Heart right ventricle (tissue), 16 donors: ENCODE measurements at regions not wholly inside any gene's neighbourhood (a gene's known extent, or its start where the extent isn't known, plus 50 kb on each side); places are given as distances from the start of the nearest gene placed in this dataset.

Experiments used
- ATAC-seq, 8 donors: fragments of 200-7000 bp; cut with Tn5 transposase; one replicate each; pipeline ENCODE4 v1.9.1; 2020; ENCODE audit warnings: mild to moderate bottlenecking in 8 of 8, moderate library complexity in 8 of 8, moderate number of reproducible peaks in 1 of 8
- DNase-seq, 2 donors: peaks; one replicate each; pipeline ENCODE4 v3.0.0-alpha.2; 2020
- H3K27ac ChIP-seq, 10 donors: fragments of 200-600 bp; sonication (generic) in 2 of 10; one replicate each; pipeline versions ENCODE4 v1.5.0 to v1.8.0; 2020 to 2022; ENCODE audit warnings: mild to moderate bottlenecking in 3 of 10
- H3K27me3 ChIP-seq, 7 donors: fragments of 200-600 bp; one replicate each; pipeline ENCODE4 v1.8.0; 2021 to 2022; ENCODE audit warnings: mild to moderate bottlenecking in 2 of 7
- H3K36me3 ChIP-seq, 9 donors: fragments of 200-600 bp; sonication (generic) in 1 of 9; one replicate each; pipeline versions ENCODE4 v1.5.0 to v1.8.0; 2020 to 2022; ENCODE audit warnings: mild to moderate bottlenecking in 2 of 9
- H3K4me1 ChIP-seq, 9 donors: fragments of 200-600 bp; sonication (generic) in 1 of 9; one replicate each; pipeline versions ENCODE4 v1.5.0 to v1.8.0; 2020 to 2022; ENCODE audit warnings: mild to moderate bottlenecking in 4 of 9
- H3K4me3 ChIP-seq, 10 donors: fragments of 200-600 bp; sonication (generic) in 2 of 10; one replicate each; pipeline versions ENCODE4 v1.5.0 to v1.8.0; 2020 to 2022; ENCODE audit warnings: mild to moderate bottlenecking in 7 of 10, moderate library complexity in 2 of 10
- H3K9me3 ChIP-seq, 11 donors: fragments of 200-600 bp in 10 of 11; sonication (generic) in 2 of 11; one replicate each; pipeline versions ENCODE4 v1.5.0 to v1.8.0; 2013 to 2022; ENCODE audit warnings: mild to moderate bottlenecking in 2 of 11, control low read depth in 1 of 11, moderate library complexity in 1 of 11
- CTCF ChIP-seq, 9 donors: fragments of 200-600 bp; sonication (generic) in 2 of 9; IDR thresholded peaks; one replicate each; pipeline versions ENCODE4 v1.5.0 to v1.8.0; 2021 to 2022; ENCODE audit warnings: antibody characterized with exemption in 9 of 9, mild to moderate bottlenecking in 5 of 9, moderate library complexity in 1 of 9
- WGBS, 2 donors: extraction: QIAGEN DNeasy Blood & Tissue Kit; methylation state at CpG; one replicate each; pipeline ENCODE4 v1.1.7; 2013; ENCODE audit warnings: inconsistent platforms in 1 of 2; 5-methylcytosine and 5-hydroxymethylcytosine counted together
- intact Hi-C, 10 donors: fragments of 100-400 bp; cut with DNase I; formaldehyde crosslinking; loops; one replicate each; pipeline versions ENCODE4 v1.11.1 to v1.14.2; 2022
- donor health status: Arrhythmogenic right ventricular cardiomyopathy.
- donor health status: ischemic (EF 13 %, LVEDD 7.1; RV severe dilation, severe dysfunction).
- donor health status: healthy with polysubstance abuse.
- donor health status: DM: no; HTN: yes; CAD: no.
- donor health status: DM: no; HTN: no; CAD: no.
- donor health status: ischemic (EF 25% LVEDD 6.9; RV normal size, moderate dysfunction).
- donor health status: ischemic (EF 25% LVEDD 5.7; RV mildly dilated, moderate dysfunction).
- donor health status: healthy.
- donor health status: DM: yes; HTN: yes; CAD: no.
- donor health status: Ischemic cardiomyopathy.
- donor health status: ischemic (EF 35%, LVEDD 5.7; RV mildly dilated, moderate dysfunction).
- donor health status: nonischemic (EF 11% LVEDD 7.7; RV severe dilation, severe dysfunction).
- donor health status: DM: yes; HTN: yes; CAD: no.
- donor health status: PGD.
- donor health status: ischemic (EF 29% LVEDD 5.4; RV normal size, mild dysfunction).
- donor health status: nonischemic (EF 23%, LVEDD 6.1; RV moderate dilation, normal function).

- Histone ChIP-seq H3K27me3 (no peaks in the 10 kb centered on the region), H3K36me3 (no peaks in the 10 kb centered on the region), H3K9me3 (peaks cover 0 to 52% (median 5%) of the 10 kb centered on the region in 11 donors), H3K27ac (peak overlapping the region in 1 of 10 donors; percentile 8), H3K4me1 (peaks cover 0 to 20% (median 9%) of the 10 kb centered on the region in 9 donors), H3K4me3 (no peak overlapping the region)
- WGBS, 2 donors, result 44 to 49% methylated on average over 2 of the region's 2 CpGs
- no peak for TF ChIP-seq CTCF (IDR thresholded peaks at IDR 0.05)
- intact Hi-C loops, result loop anchor here in 1 of 10 donors (1.0 kb wide), 1 partner anchor 77 kb away; no protein-coding TSS in a partner anchor
- peak in 7 of 8 donors; percentile 61 to 82 (median 72) for ATAC-seq
- DNase-seq, result peak in 1 of 2 donors; percentile 57
Measured at GRCh38 chr1:203968761-203969160, 104.2 kb upstream of the SOX13 start.

GRCh38 chr1:203969846-203970245 is 103.1 kb upstream of the SOX13 start:
- no peak for TF ChIP-seq CTCF (IDR thresholded peaks at IDR 0.05)
- Histone ChIP-seq H3K9me3 (peaks cover 0 to 51% (median 13%) of the 10 kb centered on the region in 11 donors), H3K27me3 (no peaks in the 10 kb centered on the region), H3K4me3 (no peak overlapping the region), H3K4me1 (peaks cover 0 to 20% (median 9%) of the 10 kb centered on the region in 9 donors), H3K27ac (peak overlapping the region in 2 of 10 donors; percentile 6 to 42), H3K36me3 (no peaks in the 10 kb centered on the region)
- 78 to 89% methylated on average over 3 of the region's 3 CpGs for WGBS, 2 donors
- intact Hi-C loops, result no loop called here
- no peak for DNase-seq
- no peak for ATAC-seq

- ATAC-seq (no peak), DNase-seq (no peak)
- Histone ChIP-seq H3K27ac (no peak overlapping the region), H3K4me1 (no peaks in the 10 kb centered on the region), H3K4me3 (no peak overlapping the region), H3K9me3 (no peaks in the 10 kb centered on the region), H3K27me3 (no peaks in the 10 kb centered on the region), H3K36me3 (no peaks in the 10 kb centered on the region)
- intact Hi-C loops, result no loop called here
- TF ChIP-seq CTCF (IDR thresholded peaks at IDR 0.05), result no peak
Measured at GRCh38 chr1:203985044-203985443, 87.9 kb upstream of the SOX13 start.

GRCh38 chr1:203985676-203986075 is 87.2 kb upstream of the SOX13 start:
- no peak for TF ChIP-seq CTCF (IDR thresholded peaks at IDR 0.05)
- no peaks in the 10 kb centered on the region for H3K4me1 ChIP-seq
- no peaks in the 10 kb centered on the region for H3K27me3 ChIP-seq
- no peaks in the 10 kb centered on the region for H3K9me3 ChIP-seq
- WGBS, 2 donors, result 73 to 80% methylated on average over 2 of the region's 2 CpGs
- intact Hi-C loops, result no loop called here
- H3K27ac ChIP-seq, result no peak overlapping the region
- no peak overlapping the region for H3K4me3 ChIP-seq
- DNase-seq, result no peak
- H3K36me3 ChIP-seq, result no peaks in the 10 kb centered on the region
- ATAC-seq, result no peak
